ENCODE measurements at regions not wholly inside any gene's neighbourhood (a gene's known extent, or its start where the extent isn't known, plus 50 kb on each side); places are given as distances from the start of the nearest gene placed in this dataset.

GRCh38 chr16:52690468-52690867, 143.5 kb upstream of the TOX3 start:
- H3K4me3 ChIP-seq: no peak overlapping the region
- no peak for DNase-seq (ENCODE audit: low read depth, low spot score)
- no peak for ATAC-seq
- no peak overlapping the region for H2AFZ ChIP-seq (ENCODE audit: control insufficient read depth, low read depth, low read length)
- POLR2A ChIA-PET: no interaction called here
- in situ Hi-C loops (cut with MboI) (no loop called here), intact Hi-C loops (cut with micrococcal nuclease; ENCODE audit: unreplicated experiment) (no loop called here)
- H3K4me1 ChIP-seq (ENCODE audit: control insufficient read depth, insufficient read depth, low read length): no peaks in the 10 kb centered on the region
- CTCF ChIA-PET: no interaction called here
- H3K9me3 ChIP-seq (replicated peaks; ENCODE audit: control insufficient read depth, insufficient read depth, low read length): no peaks in the 10 kb centered on the region
- no peaks in the 10 kb centered on the region for H3K36me3 ChIP-seq (ENCODE audit: control insufficient read depth in 2 of 2, insufficient read depth in 2 of 2, low read length in 1 of 2)
- no peaks in the 10 kb centered on the region for H3K79me2 ChIP-seq (ENCODE audit: control insufficient read depth, insufficient read depth, low read length)
- H4K20me1 ChIP-seq (ENCODE audit: control insufficient read depth, insufficient read depth): no peaks in the 10 kb centered on the region
- FAIRE-seq: no peak
- H3K4me2 ChIP-seq (ENCODE audit: control insufficient read depth, insufficient read depth): no peak overlapping the region
- RAD21 ChIA-PET (ENCODE audit: unreplicated experiment): no interaction called here
- TF ChIP-seq CBX5 (IDR thresholded peaks at IDR 0.05; ENCODE audit: low read depth) (no peak), ZSCAN29 (IDR thresholded peaks at IDR 0.05) (no peak), MLLT1 (IDR thresholded peaks at IDR 0.05) (no peak), SMARCA5 (IDR thresholded peaks at IDR 0.05) (no peak), KAT2A (conservative IDR thresholded peaks at IDR 0.05; ENCODE audit: control insufficient read depth, low read depth, low read length) (no peak), EZH2 (IDR thresholded peaks at IDR 0.05; ENCODE audit: borderline replicate concordance, control insufficient read depth, low read depth, low read length) (no peak), MYB (IDR thresholded peaks at IDR 0.05; ENCODE audit: borderline replicate concordance, low read depth, low read length) (no peak), BMI1 (IDR thresholded peaks at IDR 0.05; ENCODE audit: borderline replicate concordance) (no peak), FOXK2 (IDR thresholded peaks at IDR 0.05) (no peak)
- TF ChIP-seq, protein P1, sequence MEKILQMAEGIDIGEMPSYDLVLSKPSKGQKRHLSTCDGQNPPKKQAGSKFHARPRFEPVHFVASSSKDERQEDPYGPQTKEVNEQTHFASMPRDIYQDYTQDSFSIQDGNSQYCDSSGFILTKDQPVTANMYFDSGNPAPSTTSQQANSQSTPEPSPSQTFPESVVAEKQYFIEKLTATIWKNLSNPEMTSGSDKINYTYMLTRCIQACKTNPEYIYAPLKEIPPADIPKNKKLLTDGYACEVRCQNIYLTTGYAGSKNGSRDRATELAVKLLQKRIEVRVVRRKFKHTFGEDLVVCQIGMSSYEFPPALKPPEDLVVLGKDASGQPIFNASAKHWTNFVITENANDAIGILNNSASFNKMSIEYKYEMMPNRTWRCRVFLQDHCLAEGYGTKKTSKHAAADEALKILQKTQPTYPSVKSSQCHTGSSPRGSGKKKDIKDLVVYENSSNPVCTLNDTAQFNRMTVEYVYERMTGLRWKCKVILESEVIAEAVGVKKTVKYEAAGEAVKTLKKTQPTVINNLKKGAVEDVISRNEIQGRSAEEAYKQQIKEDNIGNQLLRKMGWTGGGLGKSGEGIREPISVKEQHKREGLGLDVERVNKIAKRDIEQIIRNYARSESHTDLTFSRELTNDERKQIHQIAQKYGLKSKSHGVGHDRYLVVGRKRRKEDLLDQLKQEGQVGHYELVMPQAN (conservative IDR thresholded peaks at IDR 0.05): no peak
- H3K9ac ChIP-seq (ENCODE audit: control insufficient read depth, insufficient read depth, low read length): no peak overlapping the region
- H3K27me3 ChIP-seq (replicated peaks in 1 of 2; ENCODE audit: control insufficient read depth in 2 of 2, insufficient read depth in 2 of 2, low read length in 1 of 2): no peaks in the 10 kb centered on the region
- SMC1A ChIA-PET (ENCODE audit: uncharacterized antibody, unreplicated experiment): no interaction called here
- no TSS peak for BruUV-seq (replicated peaks)
- H3K27ac ChIP-seq (ENCODE audit: control insufficient read depth, insufficient read depth): no peak overlapping the region
- WGBS (ENCODE audit: insufficient coverage, insufficient replicate concordance, low lambda C conversion rate, missing lambda C conversion rate): 0% methylated on average over 1 of the region's 1 CpG

All from GM12878 (cell line).